ENCODE measurements at regions not wholly inside any gene's neighbourhood (a gene's known extent, or its start where the extent isn't known, plus 50 kb on each side); places are given as distances from the start of the nearest gene placed in this dataset.

DNA sequence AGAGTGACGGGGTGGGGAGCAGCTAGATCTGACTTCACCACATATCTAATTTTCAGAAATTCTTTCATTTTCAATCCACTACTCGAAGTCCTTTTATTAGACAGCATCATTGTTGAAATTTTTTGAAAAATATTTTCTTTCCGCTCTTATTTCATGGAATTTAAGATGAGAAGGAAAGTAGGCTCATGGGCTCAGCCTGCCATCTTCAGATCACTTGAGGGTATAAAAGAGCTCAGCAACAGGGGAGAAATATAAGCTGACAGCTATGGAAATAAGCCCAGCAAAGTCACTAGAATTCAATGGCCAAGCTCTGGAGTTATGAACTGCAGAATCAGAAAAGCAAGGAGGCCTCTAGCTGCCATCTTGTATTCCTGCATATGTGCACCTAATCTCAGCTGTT lies 389.1 kb downstream of the XPNPEP1 start:
- no peak for TF ChIP-seq POLR2A (IDR thresholded peaks at IDR 0.05; ENCODE audit: low read depth, low read length)
- no peak for TF ChIP-seq POLR2AphosphoS5 (IDR thresholded peaks at IDR 0.05; ENCODE audit: low read depth, low read length)
- no peak for TF ChIP-seq TAF1 (IDR thresholded peaks at IDR 0.05; ENCODE audit: low read depth, low read length)
- TF ChIP-seq PAX5 (IDR thresholded peaks at IDR 0.05; ENCODE audit: insufficient read depth, low read length, severe bottlenecking): no peak
- no peak for TF ChIP-seq POU2F2 (IDR thresholded peaks at IDR 0.05; ENCODE audit: low read depth, low read length)
